ENCODE measurements at regions not wholly inside any gene's neighbourhood (a gene's known extent, or its start where the extent isn't known, plus 50 kb on each side); places are given as distances from the start of the nearest gene placed in this dataset.
"Not testable (repeated sequence)": the region's sequence is repeated elsewhere in the genome, so short reads cannot be mapped to it uniquely, and the experiment has no call there.

GRCh38 chr3:170701696-170702678 is 116.1 kb upstream of the SLC7A14 start:
- DNase-seq: peak; percentile 35

- DNase-seq: no peak
Measured at GRCh38 chr3:170700054-170700404, 114.2 kb upstream of the SLC7A14 start.

DNA sequence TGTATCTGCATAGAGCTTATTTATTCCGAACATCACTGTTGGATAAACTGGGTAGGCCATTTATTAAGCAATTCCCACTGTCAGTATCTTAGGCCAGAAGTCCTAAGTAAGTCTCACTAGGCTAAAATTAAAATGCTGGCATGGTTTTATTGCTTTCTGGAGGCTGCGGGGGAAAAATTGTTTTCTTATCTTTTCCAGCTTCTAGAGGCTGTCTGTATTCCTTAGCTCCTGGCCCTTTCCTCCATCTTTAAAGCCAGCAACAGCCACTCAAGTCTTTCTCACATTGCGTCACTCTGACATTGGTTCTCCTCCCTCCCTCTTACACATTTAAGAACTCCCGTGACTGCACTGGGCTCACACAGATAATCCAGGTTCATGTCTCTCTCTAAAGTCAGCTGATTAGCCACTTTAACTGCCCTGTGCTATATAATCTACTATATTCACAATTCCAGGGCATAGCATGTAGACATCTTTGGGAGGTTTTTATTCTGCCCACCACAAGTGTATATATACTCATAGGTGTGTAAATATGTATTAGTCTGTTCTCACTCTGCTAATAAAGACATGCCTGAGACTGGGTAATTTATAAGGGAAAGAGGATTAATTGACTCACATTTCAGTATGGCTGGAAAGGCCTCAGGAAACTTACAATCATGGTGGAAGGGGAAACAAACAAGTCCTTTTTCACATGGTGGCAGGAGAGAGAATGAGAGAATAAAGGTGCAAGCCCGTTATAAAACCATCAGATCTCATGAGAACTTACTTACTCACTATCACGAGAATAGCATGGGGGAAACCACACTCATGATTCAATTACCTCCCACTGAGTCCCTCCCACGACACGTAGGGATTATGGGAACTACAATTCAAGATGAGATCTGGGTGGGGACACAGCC is 113.5 kb upstream of the SLC7A14 start:
- no peak for DNase-seq

GRCh38 chr3:170697908-170698307 is 112.0 kb upstream of the SLC7A14 start:
- DNase-seq: no peak

DNA sequence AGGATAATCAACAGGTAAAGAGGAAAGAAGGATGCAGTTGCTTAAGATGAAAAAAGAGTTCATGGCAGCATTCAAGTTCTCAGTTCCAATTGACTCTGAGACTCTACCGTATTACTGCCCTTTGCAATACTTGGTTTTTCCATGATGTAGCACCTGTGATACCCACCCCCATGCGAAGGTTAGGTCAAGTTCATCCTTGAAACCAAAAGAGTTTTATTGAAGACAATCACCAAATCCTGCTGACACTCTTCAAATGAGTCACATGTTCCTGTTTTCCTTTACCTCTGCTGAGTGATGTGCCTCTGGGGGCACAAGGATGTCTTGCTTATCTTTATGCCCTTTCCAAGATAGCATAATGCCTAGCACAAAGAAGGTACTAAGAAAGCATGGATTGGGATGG is 111.3 kb upstream of the SLC7A14 start:
- DNase-seq: no peak

- no peak for DNase-seq
Measured at GRCh38 chr3:170695486-170696064, 109.7 kb upstream of the SLC7A14 start.

DNA sequence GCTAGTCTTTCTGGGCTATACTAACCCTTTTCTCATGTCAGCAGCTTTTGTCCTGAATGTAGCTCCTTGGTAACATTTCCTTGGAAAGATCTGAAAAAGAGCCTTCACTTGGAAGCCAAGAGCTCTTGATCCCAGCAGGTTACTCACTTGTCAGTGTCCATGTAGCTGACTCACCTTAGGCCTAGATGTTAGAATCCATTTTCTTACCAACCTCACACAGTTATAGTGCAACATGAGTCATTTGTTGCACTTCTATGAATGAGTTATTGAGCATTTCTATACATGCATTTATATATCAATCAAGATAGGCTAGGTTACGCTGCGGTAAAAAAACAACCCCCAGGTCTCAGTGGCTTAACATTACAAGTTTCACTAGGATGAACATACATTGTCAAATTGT is 106.8 kb upstream of the SLC7A14 start:
- peak; percentile 10 for DNase-seq

DNA sequence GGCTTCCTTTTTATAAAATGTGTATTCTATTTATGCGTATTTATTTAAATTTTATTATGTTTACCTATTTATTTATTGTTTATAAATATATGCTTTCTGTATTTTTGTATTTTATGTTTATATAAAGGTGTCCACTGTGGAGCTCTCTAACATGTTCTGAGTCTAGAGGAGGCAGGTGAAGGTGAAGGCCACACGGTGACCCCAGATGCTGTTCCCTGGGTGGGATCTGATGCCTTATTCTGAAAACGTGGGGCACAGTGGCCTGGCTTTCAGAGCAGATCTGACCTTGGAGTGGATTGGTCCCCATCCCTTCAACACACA is 104.7 kb upstream of the SLC7A14 start:
- no peak for DNase-seq

- peak; percentile 59 for DNase-seq
Measured at GRCh38 chr3:170689893-170690660, 104.2 kb upstream of the SLC7A14 start.

DNA sequence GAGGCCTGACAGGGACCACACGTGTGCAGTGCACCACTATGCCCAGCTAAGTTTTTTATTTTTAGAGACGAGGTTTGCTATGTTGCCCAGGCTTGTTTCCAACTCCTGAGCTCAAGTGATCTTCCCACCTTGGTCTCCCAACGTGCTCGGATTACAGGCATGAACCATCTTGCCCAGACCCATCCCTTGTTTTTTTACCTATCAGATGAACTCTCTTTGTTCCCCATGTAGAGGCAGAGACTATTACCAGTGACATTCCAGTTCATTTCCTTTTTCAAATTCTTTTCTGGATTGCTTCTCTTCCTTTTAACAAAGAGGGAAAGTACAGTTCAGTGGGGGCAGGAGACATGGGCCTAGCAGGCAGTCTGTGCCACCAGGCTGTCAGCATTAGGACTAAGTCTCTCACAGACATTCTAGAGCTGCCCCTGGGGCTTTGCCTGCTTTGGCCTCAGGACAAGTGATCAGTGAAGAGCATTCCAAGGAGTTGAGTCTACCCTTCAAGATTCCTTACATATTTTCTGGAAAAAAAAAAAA is 103.5 kb upstream of the SLC7A14 start:
- peak; percentile 99 for DNase-seq

DNA sequence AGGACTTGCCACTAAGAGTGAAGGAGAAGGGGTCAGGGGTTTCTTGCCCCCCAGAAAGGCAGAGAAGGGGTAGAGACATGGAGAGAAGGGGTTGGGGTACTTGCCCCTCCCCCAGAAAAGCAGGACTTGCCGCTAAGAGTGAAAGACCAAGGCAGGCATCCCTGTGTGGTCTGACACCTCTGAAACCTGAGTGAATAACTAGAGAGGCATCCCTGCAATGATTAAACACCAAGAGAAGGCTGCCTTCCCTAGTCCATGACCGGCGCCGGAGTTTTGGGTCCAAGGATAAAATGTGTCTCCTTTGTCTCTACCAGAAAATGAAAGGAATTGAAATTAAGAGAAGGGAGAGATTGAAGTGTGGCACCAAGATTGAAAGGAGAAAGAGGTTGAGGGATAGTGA is 102.3 kb upstream of the SLC7A14 start:
- not testable (repeated sequence) for DNase-seq

GRCh38 chr3:170680593-170680992 is 94.7 kb upstream of the SLC7A14 start:
- DNase-seq: no peak

GRCh38 chr3:170679190-170679589 is 93.3 kb upstream of the SLC7A14 start:
- no peak for DNase-seq

- peak; percentile 9 for DNase-seq
Measured at GRCh38 chr3:170670504-170670903, 84.6 kb upstream of the SLC7A14 start.

DNA sequence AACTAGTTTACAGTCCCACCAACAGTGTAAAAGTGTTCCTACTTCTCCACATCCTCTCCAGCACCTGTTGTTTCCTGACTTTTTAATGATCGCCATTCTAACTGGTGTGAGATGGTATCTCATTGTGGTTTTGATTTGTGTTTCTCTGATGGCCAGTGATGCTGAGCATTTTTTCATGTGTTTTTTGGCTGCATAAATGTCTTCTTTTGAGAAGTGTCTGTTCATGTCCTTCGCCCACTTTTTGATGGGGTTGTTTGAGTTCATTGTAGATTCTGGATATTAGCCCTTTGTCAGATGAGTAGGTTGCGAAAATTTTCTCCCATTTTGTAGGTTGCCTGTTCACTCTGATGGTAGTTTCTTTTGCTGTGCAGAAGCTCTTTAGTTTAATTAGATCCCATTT is 77.1 kb upstream of the SLC7A14 start:
- DNase-seq: not testable (repeated sequence)

GRCh38 chr3:170660139-170660538 is 74.3 kb upstream of the SLC7A14 start:
- no peak for DNase-seq

GRCh38 chr3:170657312-170657711 is 71.4 kb upstream of the SLC7A14 start:
- no peak for DNase-seq

DNA sequence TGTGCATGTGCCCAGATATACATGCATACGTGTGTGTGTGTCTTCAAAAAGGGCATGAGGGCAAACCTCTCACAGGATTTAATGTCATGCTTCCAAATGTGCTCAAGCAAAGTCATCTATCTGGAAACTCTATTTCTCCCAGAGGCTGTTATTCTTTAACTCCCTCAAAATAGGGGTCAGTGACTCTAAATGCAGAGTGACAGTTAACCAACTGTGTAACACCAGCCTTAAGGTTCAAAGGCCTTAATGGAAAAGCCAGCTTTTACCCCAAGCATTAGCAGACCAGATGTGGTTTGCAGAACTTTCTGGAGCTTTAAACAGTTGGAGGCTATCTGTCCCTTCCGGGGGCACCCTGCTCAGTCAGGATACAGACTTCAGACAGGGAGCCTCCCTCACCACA is 70.4 kb upstream of the SLC7A14 start:
- DNase-seq: no peak

DNA sequence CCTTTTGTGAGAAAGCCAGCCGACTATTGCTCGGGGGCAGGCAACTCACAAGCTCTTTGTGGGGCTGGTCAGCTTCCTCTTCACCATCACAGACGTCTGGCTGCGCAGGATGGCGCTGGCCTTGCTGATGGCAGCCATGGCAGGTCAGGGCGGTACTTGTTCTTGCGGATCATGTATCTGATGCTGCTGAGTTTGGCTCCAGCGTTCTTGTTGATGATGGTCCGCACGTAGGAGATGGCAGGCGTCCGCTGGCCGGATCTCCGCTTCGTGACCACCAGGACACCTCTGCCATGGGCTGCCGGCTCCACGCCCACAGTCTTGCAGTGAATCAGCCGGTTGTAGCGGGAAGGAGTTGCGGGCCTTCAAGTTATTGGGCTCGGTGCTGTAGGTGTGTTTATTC is 67.9 kb upstream of the SLC7A14 start:
- DNase-seq: no peak

GRCh38 chr3:170651260-170651845 is 65.5 kb upstream of the SLC7A14 start:
- no peak for DNase-seq

DNA sequence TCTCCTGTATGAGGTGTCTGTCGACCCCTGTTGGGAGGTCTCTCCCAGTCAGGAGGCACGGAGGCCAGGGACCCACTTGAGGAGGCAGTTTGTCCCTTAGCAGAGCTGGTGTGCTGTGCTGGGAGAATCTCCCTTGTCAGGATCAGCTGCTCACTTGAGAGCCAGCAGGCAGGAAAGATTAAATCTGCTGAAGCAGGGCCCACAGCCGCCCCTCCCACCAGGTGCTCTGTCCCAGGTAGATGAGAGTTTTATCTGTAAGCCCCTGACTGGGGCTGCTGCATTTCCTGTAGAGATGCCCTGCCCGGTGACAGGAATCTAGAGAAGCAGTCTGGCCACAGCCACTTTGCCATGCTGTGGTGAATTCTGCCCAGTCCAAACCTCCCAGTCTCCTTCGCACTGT is 64.7 kb upstream of the SLC7A14 start:
- DNase-seq: not testable (repeated sequence)

- peak; percentile 23 for DNase-seq
Measured at GRCh38 chr3:170644711-170645110, 58.8 kb upstream of the SLC7A14 start.
